SU-DHL-6 (cell line): ENCODE measurements at regions not wholly inside any gene's neighbourhood (a gene's known extent, or its start where the extent isn't known, plus 50 kb on each side); places are given as distances from the start of the nearest gene placed in this dataset.

Experiments
- H2AFZ ChIP-seq: fragments of 200-600 bp; sonication (generic); 2 replicates; pipeline ENCODE4 v1.6.1; 2014; ENCODE audit warnings: low read depth, mild to moderate bottlenecking, moderate library complexity, mixed read lengths, antibody characterized with exemption, low read length; ENCODE audit not compliant: severe bottlenecking
- H3F3A ChIP-seq: fragments of 200-600 bp; shearing (Covaris generic); 2 replicates; pipeline ENCODE4 v1.6.0; 2016; ENCODE audit warnings: antibody characterized with exemption, mild to moderate bottlenecking; ENCODE audit not compliant: insufficient read depth
- H3K27ac ChIP-seq: fragments of 200-600 bp; sonication (generic); 2 replicates; pipeline ENCODE4 v1.5.1; 2016; ENCODE audit warnings: low read depth, mild to moderate bottlenecking, low read length, moderate library complexity, mixed read lengths
- H3K27me3 ChIP-seq: fragments of 200-600 bp; sonication (generic), shearing (Covaris generic); 2 replicates; pipeline ENCODE4 v1.6.0; 2014; ENCODE audit warnings: mild to moderate bottlenecking, low read length
- H3K36me3 ChIP-seq: fragments of 200-600 bp; sonication (generic); 2 replicates; pipeline ENCODE4 v1.6.1; 2014; ENCODE audit warnings: mild to moderate bottlenecking, low read length, mixed read lengths
- H3K4me2 ChIP-seq: fragments of 300-600, 200-600 bp; shearing (Covaris generic), sonication (generic); 2 replicates; pipeline ENCODE4 v1.6.0; 2014; ENCODE audit warnings: low read length, low read depth, mild to moderate bottlenecking; ENCODE audit not compliant: poor library complexity, severe bottlenecking
- H3K4me3 ChIP-seq: fragments of 200-600 bp; sonication (generic); 2 replicates; pipeline ENCODE4 v1.5.1; 2014; ENCODE audit warnings: antibody characterized with exemption, low read length, mild to moderate bottlenecking, mixed read lengths; ENCODE audit not compliant: insufficient read depth, poor library complexity, severe bottlenecking
- H3K79me2 ChIP-seq: fragments of 200-600 bp; sonication (generic); 2 replicates; pipeline ENCODE4 v1.6.1; 2014; ENCODE audit warnings: mild to moderate bottlenecking, low read length, moderate library complexity; ENCODE audit not compliant: insufficient read depth
- H3K9ac ChIP-seq: fragments of 200-600 bp; sonication (generic); 2 replicates; pipeline ENCODE4 v1.7.0; 2014; ENCODE audit warnings: mild to moderate bottlenecking, low read length
- H3K9me2 ChIP-seq: fragments of 200-600 bp; sonication (generic); replicated peaks from 2 replicates; pipeline ENCODE4 v1.6.1; 2014; ENCODE audit warnings: low read length; ENCODE audit not compliant: insufficient read depth
- H3K9me3 ChIP-seq: fragments of 200-600 bp; sonication (generic); 2 replicates; pipeline ENCODE4 v1.6.1; 2014; ENCODE audit warnings: low read length, mixed read lengths; ENCODE audit not compliant: insufficient read depth
- H4K20me1 ChIP-seq: fragments of 200-600 bp; sonication (generic); 2 replicates; pipeline ENCODE4 v1.6.1; 2014; ENCODE audit warnings: low read depth, mild to moderate bottlenecking, antibody characterized with exemption, low read length, moderate library complexity, mixed read lengths
- CTCF ChIP-seq: fragments of 200-600 bp; sonication (generic); IDR thresholded peaks from one replicate; pipeline ENCODE4 v1.5.1; 2017; ENCODE audit warnings: antibody characterized with exemption, mild to moderate bottlenecking, low read length, moderate library complexity; ENCODE audit not compliant: insufficient read depth, poor library complexity, severe bottlenecking
- EZH2phosphoT487 ChIP-seq: fragments of 200-600 bp; sonication (generic), shearing (Covaris generic); conservative IDR thresholded peaks from 2 replicates; pipeline ENCODE4 v1.6.1; 2018; ENCODE audit warnings: mild to moderate bottlenecking, antibody characterized with exemption, low read length, moderate library complexity, mixed read lengths

DNA sequence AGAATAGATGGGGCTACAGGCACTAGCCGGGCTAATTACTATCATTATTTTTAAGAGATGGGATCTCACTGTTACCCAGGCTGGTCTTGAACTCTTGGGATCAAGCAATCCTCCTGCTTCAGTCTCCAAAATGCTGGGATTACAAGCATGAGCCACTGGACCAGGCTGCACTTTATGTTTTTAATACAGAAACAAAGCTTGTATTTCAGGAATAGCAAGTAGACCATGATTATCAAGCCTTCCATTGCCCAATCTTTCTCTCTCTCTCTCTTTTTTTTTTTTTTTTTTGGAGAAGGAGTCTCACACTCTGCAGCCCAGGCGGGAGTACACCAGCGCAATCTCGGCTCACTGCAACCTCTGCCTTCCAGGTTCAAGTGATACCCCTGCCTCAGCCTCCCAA, 75.4 kb downstream of the MDH2 start:
- Histone ChIP-seq H3K79me2 (no peaks in the 10 kb centered on the region), H4K20me1 (no peaks in the 10 kb centered on the region), H3F3A (no peaks in the 10 kb centered on the region), H3K27ac (no peak overlapping the region), H3K9me2 (no peaks in the 10 kb centered on the region), H3K4me3 (no peak overlapping the region), H3K4me2 (no peak overlapping the region), H2AFZ (no peak overlapping the region), H3K27me3 (no peaks in the 10 kb centered on the region), H3K9me3 (no peaks in the 10 kb centered on the region), H3K9ac (no peak overlapping the region), H3K36me3 (no peaks in the 10 kb centered on the region)
- TF ChIP-seq CTCF (no peak), EZH2phosphoT487 (no peak)

GRCh38 chr7:76125560-76125959, 76.1 kb upstream of the SRRM3 start:
- no peak for TF ChIP-seq CTCF
- TF ChIP-seq EZH2phosphoT487, result no peak
- Histone ChIP-seq H3F3A (no peaks in the 10 kb centered on the region), H3K4me2 (no peak overlapping the region), H3K9me3 (no peaks in the 10 kb centered on the region), H2AFZ (no peak overlapping the region), H3K36me3 (no peaks in the 10 kb centered on the region), H3K27ac (no peak overlapping the region), H3K9me2 (no peaks in the 10 kb centered on the region), H3K4me3 (no peak overlapping the region), H3K9ac (no peak overlapping the region), H4K20me1 (no peaks in the 10 kb centered on the region), H3K79me2 (no peaks in the 10 kb centered on the region), H3K27me3 (no peaks in the 10 kb centered on the region)

GRCh38 chr7:76126632-76127031, 75.1 kb upstream of the SRRM3 start:
- TF ChIP-seq EZH2phosphoT487, result no peak
- TF ChIP-seq CTCF, result no peak
- Histone ChIP-seq H3K9ac (no peak overlapping the region), H3K9me2 (no peaks in the 10 kb centered on the region), H3K9me3 (no peaks in the 10 kb centered on the region), H3K27ac (no peak overlapping the region), H3K36me3 (no peaks in the 10 kb centered on the region), H3K4me3 (no peak overlapping the region), H3K79me2 (no peaks in the 10 kb centered on the region), H3F3A (no peaks in the 10 kb centered on the region), H3K27me3 (no peaks in the 10 kb centered on the region), H3K4me2 (no peak overlapping the region), H2AFZ (no peak overlapping the region), H4K20me1 (no peaks in the 10 kb centered on the region)

- H3F3A ChIP-seq, result no peaks in the 10 kb centered on the region
- H3K27me3 ChIP-seq, result no peaks in the 10 kb centered on the region
- H3K4me3 ChIP-seq, result no peak overlapping the region
- H3K4me2 ChIP-seq, result no peak overlapping the region
- no peaks in the 10 kb centered on the region for H3K36me3 ChIP-seq
- H3K9ac ChIP-seq, result no peak overlapping the region
- no peaks in the 10 kb centered on the region for H3K9me2 ChIP-seq
- H3K27ac ChIP-seq, result no peak overlapping the region
- no peak overlapping the region for H2AFZ ChIP-seq
- no peaks in the 10 kb centered on the region for H4K20me1 ChIP-seq
- no peaks in the 10 kb centered on the region for H3K9me3 ChIP-seq
- no peak for TF ChIP-seq EZH2phosphoT487
- TF ChIP-seq CTCF, result no peak
- no peaks in the 10 kb centered on the region for H3K79me2 ChIP-seq
Observed at GRCh38 chr7:76129366-76129765, 72.3 kb upstream of the SRRM3 start.
